NCI-H128 (cell line): ENCODE measurements at regions not wholly inside any gene's neighbourhood (a gene's known extent, or its start where the extent isn't known, plus 50 kb on each side); places are given as distances from the start of the nearest gene placed in this dataset.

Experiments used
- DNase-seq: peaks from one replicate; lab custom pipeline; 2025; ENCODE audit not compliant: unreplicated experiment; lab: John Stamatoyannopoulos, UW

GRCh38 chr4:160795216-160795615 is 1368.6 kb downstream of the FSTL5 start:
- no peak for DNase-seq

- DNase-seq: no peak
Observed at GRCh38 chr4:160808174-160808573, 1355.6 kb downstream of the FSTL5 start.

DNA sequence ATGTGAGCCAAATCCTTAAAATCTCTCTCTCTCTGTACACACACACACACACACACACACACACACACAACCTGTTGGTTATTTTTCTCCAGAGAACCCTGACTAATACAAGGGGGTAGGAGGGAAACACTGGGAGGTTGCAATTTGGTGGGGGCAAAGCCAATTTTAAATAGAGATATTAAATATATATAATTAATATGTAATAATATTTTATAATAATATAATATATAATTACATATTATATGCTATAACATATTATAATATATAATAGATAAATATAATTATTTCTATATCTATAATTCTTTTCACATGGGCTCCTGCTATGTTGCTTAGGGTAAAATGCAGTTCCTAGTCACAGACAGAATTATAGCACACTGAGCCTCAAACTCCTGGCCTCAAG is 1354.2 kb downstream of the FSTL5 start:
- no peak for DNase-seq

- DNase-seq: no peak
Observed at GRCh38 chr4:160810424-160810823, 1353.4 kb downstream of the FSTL5 start.

DNA sequence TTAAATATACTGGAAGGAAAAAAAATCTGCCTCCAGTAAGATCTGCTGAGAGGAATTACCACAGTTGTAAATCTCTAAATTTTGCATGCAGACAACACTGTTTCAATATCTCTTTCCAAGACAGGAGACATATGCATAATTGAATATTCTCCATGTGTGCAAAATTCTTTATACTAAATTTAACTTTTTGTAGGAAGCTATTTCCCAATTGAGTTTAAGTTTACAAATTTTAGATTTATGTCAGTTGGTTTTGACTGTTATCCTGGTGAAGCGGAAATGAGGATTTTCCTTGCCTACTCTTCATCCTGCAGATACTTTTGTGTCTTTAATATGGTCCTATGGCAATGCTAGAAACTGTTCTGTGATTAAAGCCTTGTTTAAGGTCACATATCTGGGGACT is 1352.9 kb downstream of the FSTL5 start:
- DNase-seq: no peak

GRCh38 chr4:160811956-160812355 is 1351.8 kb downstream of the FSTL5 start:
- no peak for DNase-seq

GRCh38 chr4:160814726-160815125 is 1349.1 kb downstream of the FSTL5 start:
- no peak for DNase-seq

DNA sequence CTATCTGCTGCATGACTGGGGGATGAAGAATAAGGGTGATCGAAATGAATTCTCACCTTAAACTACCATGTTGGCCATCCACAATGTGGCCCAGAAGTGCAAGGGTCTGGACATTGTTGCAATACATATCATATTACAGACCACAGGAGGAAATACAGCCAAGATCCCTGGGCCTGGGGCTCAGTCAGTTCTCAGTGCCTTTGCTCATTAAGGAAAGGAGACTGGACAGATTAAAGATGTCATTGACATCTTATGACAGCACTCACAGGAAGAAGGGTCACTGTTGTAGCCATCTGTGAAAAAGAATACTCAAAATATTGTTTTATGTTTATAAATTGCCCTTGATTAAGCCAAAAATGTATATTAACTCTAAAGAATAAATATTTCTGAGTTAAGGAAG is 1345.2 kb downstream of the FSTL5 start:
- no peak for DNase-seq

- DNase-seq: no peak
Observed at GRCh38 chr4:160819791-160820190, 1344.0 kb downstream of the FSTL5 start.

DNA sequence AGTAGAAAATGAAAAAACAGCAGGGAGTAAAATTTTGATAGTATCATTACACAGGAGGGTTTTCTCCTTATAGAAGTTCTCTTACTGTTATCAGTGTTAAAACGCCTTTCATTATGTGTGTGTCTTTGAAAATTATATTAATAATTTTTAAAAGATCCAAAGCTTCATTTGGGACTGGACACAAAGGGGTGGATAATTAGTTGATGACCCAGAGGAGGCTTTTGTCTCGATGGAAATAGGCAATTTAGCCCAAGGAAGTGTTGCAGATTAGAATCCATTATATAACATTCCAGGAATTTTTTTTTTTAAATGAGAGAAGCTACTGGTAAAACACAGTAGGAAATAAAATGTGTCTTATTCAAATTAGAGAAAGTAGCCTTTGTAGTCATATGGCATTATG is 1339.3 kb downstream of the FSTL5 start:
- no peak for DNase-seq

- no peak for DNase-seq
Observed at GRCh38 chr4:160825644-160826338, 1338.0 kb downstream of the FSTL5 start.

DNA sequence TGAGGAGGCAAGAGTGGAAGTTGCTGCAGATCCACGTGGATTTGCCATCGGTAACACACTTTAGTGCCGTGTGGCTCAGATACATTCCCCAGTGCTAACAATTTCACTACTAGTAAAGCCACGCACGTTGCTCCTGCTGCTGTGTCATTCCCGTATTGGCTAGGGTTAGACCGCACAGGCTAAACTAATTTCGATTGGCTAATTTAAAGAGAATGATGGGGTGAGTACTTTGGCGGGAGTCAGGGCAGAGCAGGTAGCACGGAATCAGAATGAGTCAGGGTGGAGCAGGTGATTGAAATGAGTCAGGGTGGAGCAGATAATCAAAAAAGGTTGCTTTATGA is 1337.5 kb downstream of the FSTL5 start:
- no peak for DNase-seq

DNA sequence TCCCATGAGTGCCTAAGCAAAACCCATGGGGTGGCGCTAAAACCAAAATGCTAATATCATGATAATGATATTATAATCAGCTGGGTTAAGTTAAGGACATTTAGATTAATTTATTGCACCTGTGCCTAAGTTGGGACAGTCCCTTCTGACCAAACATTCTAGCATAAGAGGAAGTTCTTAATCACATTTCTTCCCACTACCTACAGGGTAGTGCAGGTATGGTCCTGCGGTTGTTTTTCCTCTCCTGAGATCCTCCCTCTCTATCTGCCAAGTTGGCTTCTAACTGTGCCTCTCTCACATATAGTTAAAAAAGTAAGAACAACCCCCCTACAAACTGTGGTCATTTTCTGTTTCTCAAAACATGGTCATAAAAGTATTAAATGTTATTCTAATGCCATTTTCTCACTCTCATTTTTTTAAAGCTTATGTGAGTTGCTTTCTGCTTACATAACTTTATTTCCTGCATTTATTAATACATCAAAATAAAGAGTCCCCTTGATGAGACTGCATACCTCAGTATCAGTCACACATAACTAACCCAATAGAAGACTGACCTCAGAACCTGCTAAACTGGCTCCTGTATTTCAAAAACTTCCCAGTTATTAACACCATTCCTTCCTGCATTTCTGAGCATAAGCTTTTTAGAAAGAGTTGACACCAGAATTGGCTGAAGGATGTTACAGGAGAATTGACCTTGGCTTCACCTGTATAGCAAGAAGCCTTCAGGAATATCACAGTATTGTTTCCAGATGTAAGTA is 1332.5 kb downstream of the FSTL5 start:
- DNase-seq: no peak

GRCh38 chr4:160835789-160836188 is 1328.0 kb downstream of the FSTL5 start:
- no peak for DNase-seq

DNA sequence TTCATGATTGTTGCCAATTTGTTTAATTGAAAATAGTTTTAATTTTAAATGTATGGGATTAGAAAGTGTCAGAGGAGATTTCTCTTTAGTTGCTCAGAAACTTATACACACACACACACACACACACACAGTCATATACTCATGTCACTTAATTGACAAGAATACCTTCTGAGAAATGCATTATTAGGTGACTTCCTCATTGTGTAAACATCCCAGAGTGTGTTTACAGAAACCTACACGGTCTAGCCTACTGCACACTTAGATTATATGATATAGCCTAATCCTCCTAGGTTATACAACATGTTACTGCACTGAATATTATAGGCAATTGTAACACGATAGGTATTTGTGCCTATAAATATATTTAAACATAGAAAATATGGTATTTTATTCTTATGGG is 1327.4 kb downstream of the FSTL5 start:
- no peak for DNase-seq

DNA sequence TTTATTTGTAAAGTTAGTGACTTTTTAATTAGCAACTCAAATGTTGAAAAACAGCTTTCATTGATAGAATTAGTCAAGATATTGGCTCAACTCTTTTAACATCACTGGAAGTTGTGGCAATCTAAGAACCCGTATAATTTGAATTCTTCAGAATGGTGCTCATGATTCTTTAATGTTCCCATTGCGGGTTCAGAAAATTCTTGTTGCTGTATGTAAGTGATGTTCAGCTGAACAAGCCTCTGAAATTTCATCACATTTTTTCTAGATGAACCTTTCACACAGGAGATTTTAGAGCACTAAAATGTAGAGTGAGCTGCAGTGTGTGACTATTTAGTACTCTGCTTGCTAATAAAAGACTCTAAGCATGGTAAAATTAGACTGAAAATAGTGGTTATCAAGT is 1317.7 kb downstream of the FSTL5 start:
- DNase-seq: no peak

GRCh38 chr4:160847228-160847627 is 1316.6 kb downstream of the FSTL5 start:
- DNase-seq: no peak

DNA sequence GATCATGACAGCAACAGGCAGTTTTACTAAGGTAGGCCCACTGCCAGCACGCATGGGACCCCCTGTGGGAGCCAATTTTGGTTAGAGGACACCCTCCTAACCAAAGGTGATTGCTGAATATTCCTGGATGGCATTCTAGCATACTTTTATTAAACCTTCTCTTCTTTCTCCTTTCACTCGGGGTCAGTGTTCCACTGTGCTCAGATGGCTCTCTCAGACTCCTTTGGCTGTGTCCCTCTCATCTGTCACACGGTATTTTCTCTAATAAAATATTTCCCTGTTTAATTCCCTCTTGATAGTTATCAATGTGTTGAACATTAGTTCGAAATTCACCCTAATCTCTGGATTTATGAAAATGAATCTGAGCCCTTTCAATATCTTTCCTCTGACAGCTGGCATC is 1315.3 kb downstream of the FSTL5 start:
- no peak for DNase-seq

DNA sequence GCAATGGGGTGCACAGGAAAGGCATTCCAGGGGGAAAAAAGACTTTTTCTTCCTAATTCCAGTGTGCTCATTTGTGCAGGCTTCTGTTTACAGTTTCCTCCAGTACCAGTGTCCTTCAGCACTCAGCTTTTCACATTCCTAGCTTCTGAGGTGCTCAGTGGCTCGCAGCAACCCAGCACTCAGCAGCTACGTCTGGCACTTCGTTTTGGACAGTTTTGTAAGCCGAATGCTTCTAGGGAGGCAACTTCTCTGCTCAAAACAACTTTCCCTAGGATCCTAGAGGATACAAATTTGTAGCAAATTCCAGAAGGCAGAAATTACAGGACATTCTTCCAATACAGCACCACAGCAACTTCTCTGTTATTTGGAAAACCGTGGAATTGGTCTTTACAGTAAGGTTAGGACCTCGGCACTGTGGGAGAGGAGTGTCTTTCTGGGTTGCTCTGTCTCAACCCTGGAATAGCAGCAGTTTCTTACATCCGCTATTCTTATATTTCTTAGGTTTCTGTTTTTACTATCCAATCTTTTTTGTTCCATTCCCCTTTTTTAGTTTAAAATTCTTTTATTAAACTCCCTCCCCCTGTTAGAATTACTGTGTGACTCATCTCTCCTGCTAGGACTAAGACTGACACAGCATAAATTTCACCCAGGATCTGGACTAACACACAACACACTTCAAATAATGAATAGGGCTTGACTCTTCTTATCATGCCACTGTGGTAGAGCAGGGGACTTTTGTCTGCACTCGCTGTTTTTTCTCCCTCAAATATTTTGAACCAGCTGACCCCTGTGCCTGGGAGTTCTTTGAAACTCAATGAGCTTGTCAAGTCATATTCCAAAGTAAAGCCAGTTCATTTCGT is 1314.7 kb downstream of the FSTL5 start:
- DNase-seq: no peak

- DNase-seq: no peak
Observed at GRCh38 chr4:160864253-160864652, 1299.5 kb downstream of the FSTL5 start.

GRCh38 chr4:160869899-160870298 is 1293.9 kb downstream of the FSTL5 start:
- DNase-seq: no peak

DNA sequence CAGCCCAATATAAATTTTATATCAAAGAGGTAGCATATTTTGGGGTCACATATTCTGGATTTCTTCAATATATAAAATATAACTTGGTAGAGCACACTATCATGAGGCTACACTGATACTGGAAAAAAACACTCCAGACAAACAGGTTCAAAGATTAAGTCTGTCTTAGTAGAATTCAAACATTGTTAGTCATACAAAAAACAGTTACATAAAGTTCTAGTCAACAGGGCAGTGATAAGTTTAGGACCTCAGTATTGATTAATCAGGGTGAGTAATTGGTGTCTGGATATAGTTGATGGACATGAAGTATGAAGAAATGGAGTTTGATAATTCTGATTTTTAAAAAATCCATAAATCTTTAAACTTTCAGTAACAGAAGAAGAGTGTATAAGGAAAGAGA is 1291.3 kb downstream of the FSTL5 start:
- DNase-seq: no peak
